H1 (cell line): ENCODE measurements at regions not wholly inside any gene's neighbourhood (a gene's known extent, or its start where the extent isn't known, plus 50 kb on each side); places are given as distances from the start of the nearest gene placed in this dataset.

Experiments
- CTCF ChIA-PET: fragments of 300-600 bp; sonication (Branson Sonifier 250); formaldehyde crosslinking; loops from one replicate; lab custom pipeline; 2021; ENCODE audit not compliant: partially characterized antibody; lab: Charles Lee
- POLR2A ChIA-PET: fragments of 300-600 bp; sonication (Branson Sonifier 250); formaldehyde crosslinking; loops from one replicate; lab custom pipeline; 2021; ENCODE audit warnings: inconsistent platforms; ENCODE audit not compliant: partially characterized antibody; lab: Charles Lee
- DNase-seq, 2 experiments: peaks; one replicate each; pipeline versions ENCODE4 v3.0.0 to v3.0.0-alpha.2; 2010 to 2022; ENCODE audit warnings: low spot score in 2 of 2, low read depth in 1 of 2, mixed read lengths in 1 of 2
- FAIRE-seq: peaks from 2 replicates; lab custom pipeline; 2011; peaks lifted over from hg19 to GRCh38; lab: Jason Lieb, UNC
- H2AFZ ChIP-seq: 2 replicates; pipeline ENCODE4 v1.8.1; 2012; ENCODE audit warnings: low read length, inconsistent platforms
- H2AK5ac ChIP-seq: 2 replicates; pipeline ENCODE4 v1.6.1; 2013; ENCODE audit warnings: low read depth, low read length
- H2BK120ac ChIP-seq: replicated peaks from 2 replicates; pipeline ENCODE3; 2013; ENCODE audit warnings: low read depth, low read length, inconsistent platforms
- H2BK12ac ChIP-seq: 2 replicates; pipeline ENCODE4 v1.6.1; 2013; ENCODE audit warnings: low read depth, low read length
- H2BK15ac ChIP-seq: 2 replicates; pipeline ENCODE4 v1.6.1; 2013; ENCODE audit warnings: low read length
- H2BK20ac ChIP-seq: 2 replicates; pipeline ENCODE4 v1.6.1; 2013; ENCODE audit warnings: low read length
- H2BK5ac ChIP-seq: 2 replicates; pipeline ENCODE4 v1.6.1; 2013; ENCODE audit warnings: low read depth, low read length
- H3K14ac ChIP-seq: 2 replicates; pipeline ENCODE4 v1.6.1; 2013; ENCODE audit warnings: inconsistent platforms; ENCODE audit not compliant: insufficient read length
- H3K18ac ChIP-seq: 2 replicates; pipeline ENCODE4 v1.6.1; 2013; ENCODE audit warnings: low read length; ENCODE audit errors: extremely low read depth
- H3K23ac ChIP-seq: 2 replicates; pipeline ENCODE4 v1.6.1; 2013; ENCODE audit warnings: inconsistent platforms; ENCODE audit not compliant: insufficient read length
- H3K23me2 ChIP-seq: 2 replicates; pipeline ENCODE4 v1.6.1; 2013; ENCODE audit warnings: low read depth, low read length
- H3K27ac ChIP-seq: 2 replicates; pipeline ENCODE4 v1.6.1; 2011; ENCODE audit warnings: low read depth, low read length, inconsistent platforms
- H3K27me3 ChIP-seq, 4 experiments: replicated peaks in 1 of 4; 1 replicate in 1 of 4; 2 replicates in 3 of 4; pipeline versions ENCODE4 v1.6.1 to v1.8.1; 2011 to 2013; ENCODE audit warnings: low read length in 3 of 4, mild to moderate bottlenecking in 3 of 4, inconsistent platforms in 2 of 4, mixed read lengths in 2 of 4, moderate library complexity in 1 of 4; ENCODE audit not compliant: control insufficient read depth in 3 of 4, insufficient read depth in 3 of 4; ENCODE audit errors: extremely low read depth in 1 of 4
- H3K36me3 ChIP-seq, 4 experiments: 2 replicates each; pipeline versions ENCODE4 v1.6.1 to v1.8.1; 2011 to 2013; ENCODE audit warnings: mild to moderate bottlenecking in 4 of 4, low read length in 3 of 4, moderate library complexity in 2 of 4, control low read depth in 1 of 4, inconsistent platforms in 1 of 4; ENCODE audit not compliant: insufficient read depth in 4 of 4, control insufficient read depth in 2 of 4
- H3K4ac ChIP-seq: replicated peaks from 2 replicates; pipeline ENCODE3; 2013; ENCODE audit warnings: low read length, low read depth, mixed read lengths, inconsistent platforms; ENCODE audit not compliant: insufficient read length
- H3K4me1 ChIP-seq, 4 experiments: replicated peaks in 1 of 4; 1 replicate in 1 of 4; 2 replicates in 3 of 4; pipeline versions ENCODE4 v1.6.1 to v1.8.1; 2011 to 2013; ENCODE audit warnings: low read length in 3 of 4, inconsistent platforms in 2 of 4, mixed read lengths in 1 of 4; ENCODE audit not compliant: insufficient read depth in 4 of 4, control insufficient read depth in 3 of 4
- H3K4me2 ChIP-seq, 2 experiments: 2 replicates each; pipeline versions ENCODE4 v1.6.1 to v1.8.1; 2011 to 2013; ENCODE audit warnings: low read depth in 2 of 2, low read length in 2 of 2, control low read depth in 1 of 2, inconsistent platforms in 1 of 2, mild to moderate bottlenecking in 1 of 2; ENCODE audit not compliant: insufficient read depth in 1 of 2
- H3K4me3 ChIP-seq, 4 experiments: fragments of 200-600, 300-600 bp in 1 of 4; sonication (generic), shearing (Covaris generic), sonication (Bioruptor Twin) in 1 of 4; 2 replicates each; pipeline versions ENCODE4 v1.5.1 to v1.8.1; 2011 to 2016; ENCODE audit warnings: low read length in 4 of 4, low read depth in 3 of 4, control low read depth in 2 of 4, inconsistent platforms in 2 of 4, mild to moderate bottlenecking in 2 of 4, mixed read lengths in 1 of 4, moderate library complexity in 1 of 4; ENCODE audit not compliant: insufficient read depth in 2 of 4; ENCODE audit errors: extremely low read depth in 1 of 4
- H3K56ac ChIP-seq: replicated peaks from 2 replicates; pipeline ENCODE3; 2013; ENCODE audit warnings: low read depth, mild to moderate bottlenecking, mixed read lengths, low read length, inconsistent platforms; ENCODE audit not compliant: insufficient read length
- H3K79me1 ChIP-seq: 2 replicates; pipeline ENCODE4 v1.6.1; 2013; ENCODE audit warnings: low read depth, low read length, control low read depth
- H3K79me2 ChIP-seq, 2 experiments: 2 replicates each; pipeline versions ENCODE4 v1.6.1 to v1.8.1; 2012 to 2013; ENCODE audit warnings: low read length in 2 of 2, mild to moderate bottlenecking in 2 of 2, inconsistent platforms in 1 of 2; ENCODE audit not compliant: insufficient read depth in 2 of 2, control insufficient read depth in 1 of 2
- H3K9ac ChIP-seq, 4 experiments: replicated peaks in 1 of 4; 1 replicate in 1 of 4; 2 replicates in 3 of 4; pipeline versions ENCODE4 v1.6.1 to v1.8.1; 2011 to 2013; ENCODE audit warnings: low read depth in 3 of 4, low read length in 3 of 4, control low read depth in 2 of 4, mild to moderate bottlenecking in 2 of 4, moderate library complexity in 2 of 4, inconsistent platforms in 1 of 4; ENCODE audit errors: extremely low read depth in 1 of 4
- H3K9me3 ChIP-seq, 2 experiments: 2 replicates each; pipeline versions ENCODE4 v1.6.1 to v1.8.1; 2012 to 2013; ENCODE audit warnings: mild to moderate bottlenecking in 2 of 2, moderate library complexity in 2 of 2, control low read depth in 1 of 2, inconsistent platforms in 1 of 2, low read depth in 1 of 2, low read length in 1 of 2, mixed read lengths in 1 of 2; ENCODE audit not compliant: insufficient read depth in 2 of 2
- H4K20me1 ChIP-seq, 2 experiments: replicated peaks in 1 of 2; 2 replicates each; pipeline versions ENCODE3 to v1.8.1; 2011 to 2013; ENCODE audit warnings: inconsistent platforms in 2 of 2, low read length in 2 of 2, mild to moderate bottlenecking in 1 of 2; ENCODE audit not compliant: insufficient read depth in 2 of 2, control insufficient read depth in 1 of 2
- H4K5ac ChIP-seq: 2 replicates; pipeline ENCODE4 v1.6.1; 2013; ENCODE audit warnings: low read length, low read depth, mixed read lengths, inconsistent platforms; ENCODE audit not compliant: insufficient read length
- H4K8ac ChIP-seq: 2 replicates; pipeline ENCODE4 v1.8.0; 2013; ENCODE audit warnings: mild to moderate bottlenecking, moderate library complexity, low read length, inconsistent platforms; ENCODE audit not compliant: insufficient read depth; ENCODE audit errors: extremely low read depth
- H4K91ac ChIP-seq: replicated peaks from 2 replicates; pipeline ENCODE3; 2013; ENCODE audit warnings: low read length, mixed read lengths, inconsistent platforms; ENCODE audit not compliant: insufficient read length
- BCL11A ChIP-seq, 2 experiments: IDR thresholded peaks; one replicate each; pipeline ENCODE4 v1.6.1; 2011; ENCODE audit warnings: low read depth in 2 of 2, low read length in 2 of 2, mild to moderate bottlenecking in 2 of 2
- CHD1 ChIP-seq: IDR thresholded peaks from 2 replicates; pipeline ENCODE4 v1.6.1; 2012; ENCODE audit warnings: low read depth, low read length, improper control_type of control experiment
- GABPA ChIP-seq: IDR thresholded peaks from 2 replicates; pipeline ENCODE4 v1.6.1; 2011; ENCODE audit warnings: mild to moderate bottlenecking, low read length, moderate library complexity, borderline replicate concordance; ENCODE audit not compliant: insufficient read depth
- GTF2F1 ChIP-seq: IDR thresholded peaks from 2 replicates; pipeline ENCODE4 v1.6.1; 2012; ENCODE audit warnings: low read depth, low read length, improper control_type of control experiment, borderline replicate concordance
- KDM1A ChIP-seq: fragments of 200-600, 300-600 bp; sonication (generic); IDR thresholded peaks from 2 replicates; pipeline ENCODE4 v1.7.1; 2016; ENCODE audit warnings: mild to moderate bottlenecking, low read length, borderline replicate concordance
- KDM5A ChIP-seq: fragments of 200-600 bp; IDR thresholded peaks from 2 replicates; pipeline ENCODE4 v1.7.1; 2012; ENCODE audit warnings: mild to moderate bottlenecking, low read length, inconsistent platforms, mixed read lengths
- MAFK ChIP-seq: IDR thresholded peaks from 2 replicates; pipeline ENCODE4 v1.6.1; 2012; ENCODE audit warnings: low read depth, mild to moderate bottlenecking, improper control_type of control experiment, low read length
- POLR2AphosphoS5 ChIP-seq: IDR thresholded peaks from 2 replicates; pipeline ENCODE4 v1.6.1; 2011; ENCODE audit warnings: low read depth, low read length
- RAD21 ChIP-seq, 2 experiments: IDR thresholded peaks in 1 of 2; conservative IDR thresholded peaks in 1 of 2; 2 replicates each; pipeline ENCODE4 v1.6.1; 2011; ENCODE audit warnings: low read depth in 2 of 2, low read length in 2 of 2, improper control_type of control experiment in 1 of 2, inconsistent platforms in 1 of 2, mild to moderate bottlenecking in 1 of 2, moderate library complexity in 1 of 2
- RBBP5 ChIP-seq: IDR thresholded peaks from 2 replicates; pipeline ENCODE4 v1.7.1; 2012; ENCODE audit warnings: low read depth, mild to moderate bottlenecking, inconsistent platforms, low read length, moderate library complexity, borderline replicate concordance
- SAP30 ChIP-seq: fragments of 300-600 bp; sonication (generic); IDR thresholded peaks from 2 replicates; pipeline ENCODE4 v1.7.1; 2012; ENCODE audit warnings: low read length, moderate library complexity, mild to moderate bottlenecking, inconsistent platforms; ENCODE audit not compliant: insufficient read depth, insufficient replicate concordance
- SIX5 ChIP-seq: IDR thresholded peaks from 2 replicates; pipeline ENCODE4 v1.6.1; 2011; ENCODE audit warnings: mild to moderate bottlenecking, low read depth, low read length
- SP4 ChIP-seq: IDR thresholded peaks from 2 replicates; pipeline ENCODE4 v1.6.1; 2012; ENCODE audit warnings: low read length, inconsistent platforms
- TAF1 ChIP-seq: IDR thresholded peaks from 2 replicates; pipeline ENCODE4 v1.6.1; 2011; ENCODE audit warnings: mild to moderate bottlenecking, low read depth, low read length
- WGBS, 2 experiments: shearing (Covaris generic) in 1 of 2; methylation state at CpG; one replicate each; pipeline versions ENCODE4 v1.1.6 to v1.1.7; 2013 to 2015; ENCODE audit warnings: low lambda C conversion rate in 2 of 2, mixed read lengths in 2 of 2, inconsistent platforms in 1 of 2, low coverage in 1 of 2, missing lambda C conversion rate in 1 of 2; ENCODE audit not compliant: insufficient replicate concordance in 2 of 2, insufficient coverage in 1 of 2, insufficient read length in 1 of 2; ENCODE audit errors: extremely low coverage in 1 of 2, missing lambda C conversion rate in 1 of 2; 5-methylcytosine and 5-hydroxymethylcytosine counted together

- TF ChIP-seq KDM1A = no peak
- no peak for TF ChIP-seq POLR2AphosphoS5
- TF ChIP-seq SIX5 = no peak
- no peak for TF ChIP-seq GTF2F1
- no peak for TF ChIP-seq GABPA
- TF ChIP-seq BCL11A (IDR thresholded peaks at IDR 0.05; ENCODE audit: low read depth in 2 of 2, low read length in 2 of 2) = no peak
- no peak for TF ChIP-seq RAD21 (IDR thresholded peaks at IDR 0.05 in 1 of 2, conservative IDR thresholded peaks at IDR 0.05 in 1 of 2; ENCODE audit: low read depth in 2 of 2, low read length in 2 of 2)
- TF ChIP-seq RBBP5 = no peak
- TF ChIP-seq CHD1 = no peak
- TF ChIP-seq KDM5A = no peak
- TF ChIP-seq SAP30 = no peak
- TF ChIP-seq SP4 = no peak
- TF ChIP-seq TAF1 = no peak
- TF ChIP-seq MAFK = no peak
- H2BK5ac ChIP-seq = no peak overlapping the region
- no peaks in the 10 kb centered on the region; the same call in 1 of the 2 replicates for H3K23me2 ChIP-seq
- no peak overlapping the region for H3K4me2 ChIP-seq
- H3K56ac ChIP-seq = no peak overlapping the region
- H4K8ac ChIP-seq = no peak overlapping the region
- no peaks in the 10 kb centered on the region for H3K79me1 ChIP-seq
- no peak overlapping the region for H2AFZ ChIP-seq
- FAIRE-seq (no peak), DNase-seq (no peak)
- no peak overlapping the region for H2BK120ac ChIP-seq
- ChIA-PET CTCF (interaction anchor here (1.0 to 5.1 kb wide), 5 partner anchors 8 to 97 kb away, joined by 3 to 20 read pairs (median 3); no protein-coding TSS in a partner anchor), POLR2A (no interaction called here)
- H3K18ac ChIP-seq = no peak overlapping the region
- WGBS, 2 experiments = 75% methylated on average over 4 of the region's 4 CpGs; no CpG with 5 or more reads in 1 of the 2 experiments
- no peak overlapping the region for H3K23ac ChIP-seq
- no peaks in the 10 kb centered on the region for H4K20me1 ChIP-seq
- no peaks in the 10 kb centered on the region for H3K79me2 ChIP-seq
- no peak overlapping the region for H2BK12ac ChIP-seq
- no peaks in the 10 kb centered on the region for H3K4me1 ChIP-seq
- H3K9ac ChIP-seq = no peak overlapping the region
- no peak overlapping the region for H3K14ac ChIP-seq
- no peak overlapping the region for H2BK20ac ChIP-seq
- no peaks in the 10 kb centered on the region for H3K27me3 ChIP-seq
- peaks cover 0 to 4% of the 10 kb centered on the region in 2 experiments; a peak in 1 of 4 replicates for H3K9me3 ChIP-seq
- no peak overlapping the region for H3K4ac ChIP-seq
- H2BK15ac ChIP-seq = no peak overlapping the region
- H3K4me3 ChIP-seq = no peak overlapping the region
- H3K36me3 ChIP-seq = no peaks in the 10 kb centered on the region; a peak in 1 of 8 replicates
- H2AK5ac ChIP-seq = no peak overlapping the region
- H3K27ac ChIP-seq = no peak overlapping the region
- H4K5ac ChIP-seq = no peak overlapping the region
- H4K91ac ChIP-seq = no peak overlapping the region
Measured at GRCh38 chr14:56431013-56431412, 148.6 kb upstream of the TMEM260 start.
